ENCODE measurements at regions not wholly inside any gene's neighbourhood (a gene's known extent, or its start where the extent isn't known, plus 50 kb on each side); places are given as distances from the start of the nearest gene placed in this dataset.

- no peak for DNase-seq (ENCODE audit: low spot score)
These were observed 290.1 kb downstream of the ZSWIM6 start for GRCh38 chr5:61622156-61622555.

- no peak for DNase-seq (ENCODE audit: low spot score)
These were observed 291.5 kb downstream of the ZSWIM6 start for GRCh38 chr5:61623401-61624069.

GRCh38 chr5:61624553-61625136, 292.6 kb downstream of the ZSWIM6 start:
- no peak for DNase-seq (ENCODE audit: low spot score)

- no peak for DNase-seq (ENCODE audit: low spot score)
These were observed 293.1 kb downstream of the ZSWIM6 start for GRCh38 chr5:61625137-61625561.

GRCh38 chr5:61625681-61626621, 293.9 kb downstream of the ZSWIM6 start:
- peak; percentile 83 for DNase-seq (ENCODE audit: low spot score)

GRCh38 chr5:61626639-61627282, 294.7 kb downstream of the ZSWIM6 start:
- no peak for DNase-seq (ENCODE audit: low spot score)

- DNase-seq (ENCODE audit: low spot score), result no peak
These were observed 295.5 kb downstream of the ZSWIM6 start for GRCh38 chr5:61627531-61627930.

GRCh38 chr5:61630908-61631307, 298.9 kb downstream of the ZSWIM6 start:
- no peak for DNase-seq (ENCODE audit: low spot score)

GRCh38 chr5:61631438-61631941, 299.4 kb downstream of the ZSWIM6 start:
- no peak for DNase-seq (ENCODE audit: low spot score)

GRCh38 chr5:61632064-61632463, 300.0 kb downstream of the ZSWIM6 start:
- no peak for DNase-seq (ENCODE audit: low spot score)

- no peak for DNase-seq (ENCODE audit: low spot score)
These were observed 303.2 kb downstream of the ZSWIM6 start for GRCh38 chr5:61635271-61635670.

GRCh38 chr5:61637566-61637965, 305.5 kb downstream of the ZSWIM6 start:
- DNase-seq (ENCODE audit: low spot score), result peak; percentile 58

- no peak for DNase-seq (ENCODE audit: low spot score)
These were observed 306.4 kb downstream of the ZSWIM6 start for GRCh38 chr5:61638476-61638875.

GRCh38 chr5:61640179-61641021, 308.3 kb downstream of the ZSWIM6 start:
- DNase-seq (ENCODE audit: low spot score), result no peak

GRCh38 chr5:61641748-61642565, 309.9 kb downstream of the ZSWIM6 start:
- DNase-seq (ENCODE audit: low spot score), result no peak

GRCh38 chr5:61647672-61648071, 315.6 kb downstream of the ZSWIM6 start:
- no peak for DNase-seq (ENCODE audit: low spot score)

GRCh38 chr5:61649231-61649630, 317.2 kb downstream of the ZSWIM6 start:
- DNase-seq (ENCODE audit: low spot score), result no peak

GRCh38 chr5:61649971-61650370, 317.9 kb downstream of the ZSWIM6 start:
- no peak for DNase-seq (ENCODE audit: low spot score)

- no peak for DNase-seq (ENCODE audit: low spot score)
These were observed 318.6 kb downstream of the ZSWIM6 start for GRCh38 chr5:61650661-61651060.

- DNase-seq (ENCODE audit: low spot score), result no peak
These were observed 319.1 kb downstream of the ZSWIM6 start for GRCh38 chr5:61651195-61651594.

Measured in ecto neural progenitor cell (in vitro differentiated cells).